ENCODE measurements at regions not wholly inside any gene's neighbourhood (a gene's known extent, or its start where the extent isn't known, plus 50 kb on each side); places are given as distances from the start of the nearest gene placed in this dataset.

DNA sequence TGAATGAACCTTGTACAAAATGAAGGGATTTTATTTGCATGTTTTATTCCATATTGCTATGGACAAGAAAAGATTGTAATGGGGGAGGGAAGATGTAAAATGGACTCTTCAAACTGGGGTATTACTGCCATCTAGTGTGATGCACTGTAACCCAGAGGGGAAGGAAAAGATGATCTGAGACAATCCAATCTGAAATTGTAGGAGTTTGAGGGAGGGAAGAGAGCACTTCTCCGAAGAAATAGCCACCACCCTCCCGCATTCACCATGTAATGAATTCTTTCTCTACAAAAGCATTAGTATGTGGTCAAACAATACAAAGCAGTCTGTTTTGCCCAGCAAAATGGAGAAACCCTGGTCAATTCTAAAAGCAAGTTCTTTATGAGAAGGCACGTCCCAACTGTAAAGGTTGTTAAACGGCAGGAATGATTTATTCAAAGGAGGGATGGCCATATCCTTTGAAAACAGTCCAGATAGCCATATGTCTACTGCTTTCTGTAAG, 679.5 kb upstream of the NRSN1 start:
- no peak overlapping the region for H3K4me3 ChIP-seq (ENCODE audit: low read depth, low read length)
- ChIA-PET POLR2A (interaction anchor here (0.5 kb wide), 1 partner anchor 1754 kb away, joined by 3 read pairs; no protein-coding TSS in a partner anchor), CTCF (interaction anchor here (0.7 to 0.8 kb wide), 4 partner anchors 14 to 1611 kb away, joined by 3 to 5 read pairs (median 3); no protein-coding TSS in a partner anchor)
- H3K9me3 ChIP-seq (ENCODE audit: control insufficient read depth, insufficient read depth, low read depth, low read length) = no peaks in the 10 kb centered on the region
- peak; percentile 31 for TF ChIP-seq ZNF654 (tag by site-specific recombination; IDR thresholded peaks at IDR 0.05; ENCODE audit: low read depth)
- TF ChIP-seq, protein P1, sequence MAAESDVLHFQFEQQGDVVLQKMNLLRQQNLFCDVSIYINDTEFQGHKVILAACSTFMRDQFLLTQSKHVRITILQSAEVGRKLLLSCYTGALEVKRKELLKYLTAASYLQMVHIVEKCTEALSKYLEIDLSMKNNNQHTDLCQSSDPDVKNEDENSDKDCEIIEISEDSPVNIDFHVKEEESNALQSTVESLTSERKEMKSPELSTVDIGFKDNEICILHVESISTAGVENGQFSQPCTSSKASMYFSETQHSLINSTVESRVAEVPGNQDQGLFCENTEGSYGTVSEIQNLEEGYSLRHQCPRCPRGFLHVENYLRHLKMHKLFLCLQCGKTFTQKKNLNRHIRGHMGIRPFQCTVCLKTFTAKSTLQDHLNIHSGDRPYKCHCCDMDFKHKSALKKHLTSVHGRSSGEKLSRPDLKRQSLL (tag by site-specific recombination; IDR thresholded peaks at IDR 0.05) = no peak
- no peaks in the 10 kb centered on the region for H3K36me3 ChIP-seq (ENCODE audit: control insufficient read depth in 2 of 2, insufficient read depth in 1 of 2, low read length in 2 of 2)
- peaks cover 2% of the 10 kb centered on the region; the same call in 1 of the 2 replicates for H3K4me1 ChIP-seq (ENCODE audit: control insufficient read depth, insufficient read depth, low read length)
- no peak overlapping the region for H3K27ac ChIP-seq (ENCODE audit: extremely low read depth, low read depth, low read length)

DNA sequence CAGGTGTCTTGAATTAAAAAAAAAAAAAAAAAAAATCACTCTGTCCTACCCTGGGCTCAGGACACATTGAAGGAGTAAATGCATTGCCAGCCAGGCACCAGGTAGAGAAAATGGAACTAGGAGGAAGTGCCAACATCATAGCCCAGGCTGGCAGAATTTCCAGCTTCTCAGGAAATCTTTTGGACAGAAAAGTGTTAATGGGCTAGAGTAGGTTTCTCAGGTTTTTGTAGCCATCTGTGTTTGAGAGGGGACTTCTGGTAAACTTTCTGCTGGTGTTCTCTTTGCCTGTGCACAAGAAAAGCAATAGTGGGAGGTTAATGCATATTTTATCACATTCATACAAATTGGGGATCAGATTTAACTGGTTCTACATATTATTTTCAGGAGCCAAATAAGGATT, 678.3 kb upstream of the NRSN1 start:
- no peak overlapping the region for H3K27ac ChIP-seq (ENCODE audit: extremely low read depth, low read depth, low read length)
- ChIA-PET CTCF (interaction anchor here (0.6 to 1.1 kb wide), 4 partner anchors 14 to 827 kb away, joined by 3 to 5 read pairs (median 4); no protein-coding TSS in a partner anchor), POLR2A (no interaction called here)
- H3K4me1 ChIP-seq (ENCODE audit: control insufficient read depth, insufficient read depth, low read length) = peaks cover 2% of the 10 kb centered on the region; the same call in 1 of the 2 replicates
- no peaks in the 10 kb centered on the region for H3K9me3 ChIP-seq (ENCODE audit: control insufficient read depth, insufficient read depth, low read depth, low read length)
- TF ChIP-seq, protein P2, sequence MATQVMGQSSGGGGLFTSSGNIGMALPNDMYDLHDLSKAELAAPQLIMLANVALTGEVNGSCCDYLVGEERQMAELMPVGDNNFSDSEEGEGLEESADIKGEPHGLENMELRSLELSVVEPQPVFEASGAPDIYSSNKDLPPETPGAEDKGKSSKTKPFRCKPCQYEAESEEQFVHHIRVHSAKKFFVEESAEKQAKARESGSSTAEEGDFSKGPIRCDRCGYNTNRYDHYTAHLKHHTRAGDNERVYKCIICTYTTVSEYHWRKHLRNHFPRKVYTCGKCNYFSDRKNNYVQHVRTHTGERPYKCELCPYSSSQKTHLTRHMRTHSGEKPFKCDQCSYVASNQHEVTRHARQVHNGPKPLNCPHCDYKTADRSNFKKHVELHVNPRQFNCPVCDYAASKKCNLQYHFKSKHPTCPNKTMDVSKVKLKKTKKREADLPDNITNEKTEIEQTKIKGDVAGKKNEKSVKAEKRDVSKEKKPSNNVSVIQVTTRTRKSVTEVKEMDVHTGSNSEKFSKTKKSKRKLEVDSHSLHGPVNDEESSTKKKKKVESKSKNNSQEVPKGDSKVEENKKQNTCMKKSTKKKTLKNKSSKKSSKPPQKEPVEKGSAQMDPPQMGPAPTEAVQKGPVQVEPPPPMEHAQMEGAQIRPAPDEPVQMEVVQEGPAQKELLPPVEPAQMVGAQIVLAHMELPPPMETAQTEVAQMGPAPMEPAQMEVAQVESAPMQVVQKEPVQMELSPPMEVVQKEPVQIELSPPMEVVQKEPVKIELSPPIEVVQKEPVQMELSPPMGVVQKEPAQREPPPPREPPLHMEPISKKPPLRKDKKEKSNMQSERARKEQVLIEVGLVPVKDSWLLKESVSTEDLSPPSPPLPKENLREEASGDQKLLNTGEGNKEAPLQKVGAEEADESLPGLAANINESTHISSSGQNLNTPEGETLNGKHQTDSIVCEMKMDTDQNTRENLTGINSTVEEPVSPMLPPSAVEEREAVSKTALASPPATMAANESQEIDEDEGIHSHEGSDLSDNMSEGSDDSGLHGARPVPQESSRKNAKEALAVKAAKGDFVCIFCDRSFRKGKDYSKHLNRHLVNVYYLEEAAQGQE (tag by site-specific recombination; IDR thresholded peaks at IDR 0.05) = no peak
- TF ChIP-seq ZNF529 (tag by site-specific recombination; IDR thresholded peaks at IDR 0.05; ENCODE audit: insufficient replicate concordance) (no peak), ZNF19 (tag by site-specific recombination; IDR thresholded peaks at IDR 0.05; ENCODE audit: low read depth) (no peak), ZNF571 (tag by site-specific recombination; IDR thresholded peaks at IDR 0.05) (no peak), HOXD13 (CRISPR knock-in tag; IDR thresholded peaks at IDR 0.05; ENCODE audit: borderline replicate concordance) (no peak), ZIC2 (tag by site-specific recombination; IDR thresholded peaks at IDR 0.05) (no peak), ZNF521 (tag by site-specific recombination; IDR thresholded peaks at IDR 0.05) (no peak), ZNF140 (tag by site-specific recombination; IDR thresholded peaks at IDR 0.05) (no peak), GLIS1 (tag by site-specific recombination; IDR thresholded peaks at IDR 0.05) (no peak), ZNF169 (tag by site-specific recombination; IDR thresholded peaks at IDR 0.05) (no peak), ZNF664 (tag by site-specific recombination; IDR thresholded peaks at IDR 0.05) (no peak), ZNF266 (tag by site-specific recombination; IDR thresholded peaks at IDR 0.05; ENCODE audit: low read depth) (no peak), ZNF621 (tag by site-specific recombination; IDR thresholded peaks at IDR 0.05) (no peak), EGR2 (tag by site-specific recombination; IDR thresholded peaks at IDR 0.05; ENCODE audit: low read depth) (no peak)
- TF ChIP-seq, protein P3, sequence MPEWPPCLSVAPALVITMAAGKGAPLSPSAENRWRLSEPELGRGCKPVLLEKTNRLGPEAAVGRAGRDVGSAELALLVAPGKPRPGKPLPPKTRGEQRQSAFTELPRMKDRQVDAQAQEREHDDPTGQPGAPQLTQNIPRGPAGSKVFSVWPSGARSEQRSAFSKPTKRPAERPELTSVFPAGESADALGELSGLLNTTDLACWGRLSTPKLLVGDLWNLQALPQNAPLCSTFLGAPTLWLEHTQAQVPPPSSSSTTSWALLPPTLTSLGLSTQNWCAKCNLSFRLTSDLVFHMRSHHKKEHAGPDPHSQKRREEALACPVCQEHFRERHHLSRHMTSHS (tag by site-specific recombination; IDR thresholded peaks at IDR 0.05) = no peak
- TF ChIP-seq, protein P1 (tag by site-specific recombination; IDR thresholded peaks at IDR 0.05) = no peak
- no peaks in the 10 kb centered on the region for H3K36me3 ChIP-seq (ENCODE audit: control insufficient read depth in 2 of 2, insufficient read depth in 1 of 2, low read length in 2 of 2)
- H3K4me3 ChIP-seq (ENCODE audit: low read depth, low read length) = no peak overlapping the region
